A549 (cell line): ENCODE measurements at regions not wholly inside any gene's neighbourhood (a gene's known extent, or its start where the extent isn't known, plus 50 kb on each side); places are given as distances from the start of the nearest gene placed in this dataset.

ENCODE experiments used
- ATAC-seq, 2 experiments: fragments of 200-7000 bp in 1 of 2; fragments of >200 bp in 1 of 2; cut with Nextera tagmentation in 1 of 2; cut with Tn5 transposase in 1 of 2; 3 replicates each; pipeline versions ENCODE4 v1.8.0 to v1.9.1; 2018 to 2020; ENCODE audit warnings: mild to moderate bottlenecking in 1 of 2, moderate library complexity in 1 of 2
- CTCF ChIA-PET: fragments of 300-600 bp; sonication (Branson Sonifier 250); formaldehyde crosslinking; extraction: SDS; loops from one replicate; lab custom pipeline; 2021; ENCODE audit warnings: antibody characterized with exemption, inconsistent platforms; lab: Yijun Ruan, JAX
- POLR2A ChIA-PET: fragments of 350-600 bp; formaldehyde crosslinking; extraction: SDS; loops from one replicate; lab custom pipeline; 2021; ENCODE audit warnings: antibody characterized with exemption, inconsistent platforms; lab: Yijun Ruan, JAX
- DNase-seq, 2 experiments: peaks; one replicate each; pipeline versions ENCODE4 v3.0.0 to v3.0.0-alpha.2; 2011 to 2016; ENCODE audit warnings: low read depth in 1 of 2, low spot score in 1 of 2
- FAIRE-seq: peaks from 2 replicates; lab custom pipeline; 2011; peaks lifted over from hg19 to GRCh38; lab: Jason Lieb, UNC
- H3K27ac ChIP-seq, 2 experiments: fragments of >200 bp; sonication (Bioruptor Twin); formaldehyde crosslinking; 3 replicates each; pipeline ENCODE4 v1.5.1; 2016 to 2017
- H3K4me1 ChIP-seq: fragments of >200 bp; sonication (Bioruptor Twin); formaldehyde crosslinking; 3 replicates; pipeline ENCODE4 v1.6.1; 2016
- H3K4me2 ChIP-seq: fragments of >200 bp; sonication (Bioruptor Twin); formaldehyde crosslinking; 3 replicates; pipeline ENCODE4 v1.6.1; 2016
- H3K4me3 ChIP-seq: fragments of >200 bp; sonication (Bioruptor Twin); formaldehyde crosslinking; 3 replicates; pipeline ENCODE4 v1.5.1; 2016
- H3K9me3 ChIP-seq: fragments of >200 bp; sonication (Bioruptor Twin); formaldehyde crosslinking; 3 replicates; pipeline ENCODE4 v1.6.1; 2016
- BHLHE40 ChIP-seq: IDR thresholded peaks from 2 replicates; pipeline ENCODE4 v1.6.1; 2012; ENCODE audit warnings: low read depth, low read length, inconsistent platforms
- CEBPB ChIP-seq, 2 experiments: fragments of >200 bp in 1 of 2; sonication (Bioruptor Twin) in 1 of 2; formaldehyde crosslinking in 1 of 2; IDR thresholded peaks; 2 replicates each; pipeline ENCODE4 v1.6.1; 2012 to 2016
- FOSL2 ChIP-seq, 2 experiments: fragments of 450-650 bp in 1 of 2; fragments of >200 bp in 1 of 2; sonication (Bioruptor Twin) in 1 of 2; formaldehyde crosslinking; IDR thresholded peaks; 2 replicates each; pipeline versions ENCODE4 v1.5.0 to v1.6.1; 2016 to 2020; ENCODE audit warnings: mild to moderate bottlenecking in 1 of 2, moderate library complexity in 1 of 2
- GATA3 ChIP-seq: IDR thresholded peaks from 2 replicates; pipeline ENCODE4 v1.6.1; 2012; ENCODE audit warnings: borderline replicate concordance
- HOXB13 ChIP-seq: fragments of 250-450 bp; sonication (Bioruptor Pico); IDR thresholded peaks from 2 replicates; pipeline ENCODE4 v1.5.0; 2020; ENCODE audit warnings: low read depth, mild to moderate bottlenecking, moderate library complexity
- JUNB ChIP-seq: fragments of >200 bp; sonication (Bioruptor Twin); formaldehyde crosslinking; IDR thresholded peaks from 2 replicates; pipeline ENCODE4 v1.6.1; 2016
- MAFK ChIP-seq: fragments of 450-650 bp; IDR thresholded peaks from 2 replicates; pipeline ENCODE4 v1.6.1; 2014; ENCODE audit not compliant: partially characterized antibody
- PHF8 ChIP-seq: fragments of 200-600 bp; sonication (generic); IDR thresholded peaks from 2 replicates; pipeline ENCODE4 v1.6.1; 2016; ENCODE audit warnings: low read depth, mild to moderate bottlenecking, antibody characterized with exemption, moderate library complexity, borderline replicate concordance
- RFX5 ChIP-seq: fragments of 450-650 bp; IDR thresholded peaks from 2 replicates; pipeline ENCODE4 v1.7.1; 2014; ENCODE audit warnings: antibody characterized with exemption, mild to moderate bottlenecking, moderate library complexity
- RNF2 ChIP-seq: fragments of 200-600 bp; sonication (generic); IDR thresholded peaks from 2 replicates; pipeline ENCODE4 v1.6.1; 2016; ENCODE audit warnings: low read depth, mild to moderate bottlenecking, antibody characterized with exemption, moderate library complexity, borderline replicate concordance
- TFCP2L1 ChIP-seq: fragments of 250-450 bp; sonication (Bioruptor Pico); IDR thresholded peaks from 2 replicates; pipeline ENCODE4 v1.5.0; 2021; ENCODE audit warnings: mild to moderate bottlenecking
- ZC3H11A ChIP-seq: fragments of 450-650 bp; IDR thresholded peaks from 2 replicates; pipeline ENCODE4 v1.6.1; 2014; ENCODE audit warnings: antibody characterized with exemption, mild to moderate bottlenecking
- ZNF302 ChIP-seq: fragments of 250-450 bp; sonication (Bioruptor Pico); IDR thresholded peaks from 2 replicates; pipeline ENCODE4 v1.9.0; 2021; ENCODE audit warnings: inconsistent platforms, mild to moderate bottlenecking, moderate library complexity
- WGBS: methylation state at CpG from one replicate; pipeline ENCODE4 v1.1.6; 2017; ENCODE audit errors: missing lambda C conversion rate; 5-methylcytosine and 5-hydroxymethylcytosine counted together
- TF ChIP-seq, protein P1 (sequence below): IDR thresholded peaks from 2 replicates; pipeline ENCODE4 v1.6.1; 2012
- TF ChIP-seq, protein P2 (sequence below): fragments of >200 bp; sonication (Bioruptor Twin); formaldehyde crosslinking; IDR thresholded peaks from 3 replicates; pipeline ENCODE4 v1.6.1; 2016
- TF ChIP-seq, protein P3 (sequence below): fragments of 250-450 bp; sonication (Bioruptor Pico); IDR thresholded peaks from 2 replicates; pipeline ENCODE4 v1.5.0; 2020; ENCODE audit warnings: low read depth, mild to moderate bottlenecking, moderate library complexity
- TF ChIP-seq, protein P4 (sequence below): fragments of >200 bp; sonication (Bioruptor Twin); formaldehyde crosslinking; IDR thresholded peaks from 3 replicates; pipeline ENCODE4 v1.5.1; 2016
- TF ChIP-seq, protein P5 (sequence below): IDR thresholded peaks from 2 replicates; pipeline ENCODE4 v1.6.1; 2012
- TF ChIP-seq, protein P6 (sequence below): fragments of 200-600 bp; sonication (generic); IDR thresholded peaks from 2 replicates; pipeline ENCODE4 v1.6.1; 2016; ENCODE audit warnings: antibody characterized with exemption, mild to moderate bottlenecking, moderate library complexity

DNA sequence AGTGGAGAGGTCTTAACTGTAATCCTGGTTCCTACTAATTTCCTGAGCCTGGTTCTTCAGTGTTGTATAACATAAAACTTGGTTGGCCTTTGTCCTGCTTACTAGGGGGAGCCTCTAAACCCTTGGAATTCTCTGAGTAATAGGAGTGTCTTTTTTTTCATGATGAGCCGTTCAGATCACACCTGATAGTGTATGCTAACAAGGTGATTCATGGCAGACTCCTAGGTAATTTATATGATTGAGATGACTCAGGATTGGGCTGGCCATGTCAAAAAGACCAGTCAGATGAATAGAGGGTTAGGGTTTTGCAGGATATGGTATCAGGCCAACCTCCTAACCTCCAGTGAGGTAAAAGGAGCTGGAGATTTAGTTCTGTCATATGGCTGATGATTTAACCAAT, 135.8 kb upstream of the KLF12 start (continued):
- TF ChIP-seq, protein P1, sequence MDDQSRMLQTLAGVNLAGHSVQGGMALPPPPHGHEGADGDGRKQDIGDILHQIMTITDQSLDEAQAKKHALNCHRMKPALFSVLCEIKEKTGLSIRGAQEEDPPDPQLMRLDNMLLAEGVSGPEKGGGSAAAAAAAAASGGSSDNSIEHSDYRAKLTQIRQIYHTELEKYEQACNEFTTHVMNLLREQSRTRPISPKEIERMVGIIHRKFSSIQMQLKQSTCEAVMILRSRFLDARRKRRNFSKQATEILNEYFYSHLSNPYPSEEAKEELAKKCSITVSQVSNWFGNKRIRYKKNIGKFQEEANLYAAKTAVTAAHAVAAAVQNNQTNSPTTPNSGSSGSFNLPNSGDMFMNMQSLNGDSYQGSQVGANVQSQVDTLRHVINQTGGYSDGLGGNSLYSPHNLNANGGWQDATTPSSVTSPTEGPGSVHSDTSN = no peak

DNA sequence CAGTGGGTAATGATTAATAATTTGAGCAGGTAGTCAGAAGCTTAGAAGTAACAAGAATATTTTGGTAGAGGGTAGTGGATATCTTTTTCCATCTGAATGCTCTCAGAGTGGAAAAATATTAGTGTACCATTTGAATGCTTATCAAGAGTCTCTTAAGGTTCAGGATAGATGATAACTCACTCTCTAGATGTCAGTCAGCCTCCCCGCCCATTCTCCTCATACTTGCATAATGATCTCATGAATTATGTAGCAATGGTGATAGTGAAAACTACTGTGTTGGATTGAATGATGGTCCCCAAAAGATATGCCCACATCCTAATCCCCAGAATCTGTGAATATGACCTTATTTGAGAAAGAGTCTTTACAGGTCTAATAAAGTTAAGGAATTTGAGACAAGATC, 132.7 kb upstream of the KLF12 start:
- Histone ChIP-seq H3K4me2 (no peak overlapping the region), H3K27ac (no peak overlapping the region), H3K4me3 (no peak overlapping the region), H3K9me3 (peaks cover 8% of the 10 kb centered on the region; the same call in 2 of the 3 replicates), H3K4me1 (no peaks in the 10 kb centered on the region)
- ChIA-PET POLR2A (no interaction called here), CTCF (interaction anchor here (1.8 kb wide), 1 partner anchor 20 kb away, joined by 6 read pairs; no protein-coding TSS in a partner anchor)
- no peak for DNase-seq
- no peak for FAIRE-seq
- 24% methylated on average over 1 of the region's 1 CpG for WGBS
- ATAC-seq = no peak
- TF ChIP-seq ZNF302 (CRISPR knock-in tag) (no peak), ZC3H11A (no peak), FOSL2 (IDR thresholded peaks at IDR 0.05) (no peak), FOSL2 (CRISPR knock-in tag; IDR thresholded peaks at IDR 0.05) (no peak), RNF2 (no peak), CEBPB (IDR thresholded peaks at IDR 0.05) (no peak), TFCP2L1 (CRISPR knock-in tag) (no peak), RFX5 (no peak), BHLHE40 (no peak), JUNB (no peak), PHF8 (no peak), GATA3 (no peak), HOXB13 (CRISPR knock-in tag) (no peak), MAFK (no peak)
- TF ChIP-seq, protein P2, sequence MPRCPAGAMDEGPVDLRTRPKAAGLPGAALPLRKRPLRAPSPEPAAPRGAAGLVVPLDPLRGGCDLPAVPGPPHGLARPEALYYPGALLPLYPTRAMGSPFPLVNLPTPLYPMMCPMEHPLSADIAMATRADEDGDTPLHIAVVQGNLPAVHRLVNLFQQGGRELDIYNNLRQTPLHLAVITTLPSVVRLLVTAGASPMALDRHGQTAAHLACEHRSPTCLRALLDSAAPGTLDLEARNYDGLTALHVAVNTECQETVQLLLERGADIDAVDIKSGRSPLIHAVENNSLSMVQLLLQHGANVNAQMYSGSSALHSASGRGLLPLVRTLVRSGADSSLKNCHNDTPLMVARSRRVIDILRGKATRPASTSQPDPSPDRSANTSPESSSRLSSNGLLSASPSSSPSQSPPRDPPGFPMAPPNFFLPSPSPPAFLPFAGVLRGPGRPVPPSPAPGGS = no peak
- TF ChIP-seq, protein P3, sequence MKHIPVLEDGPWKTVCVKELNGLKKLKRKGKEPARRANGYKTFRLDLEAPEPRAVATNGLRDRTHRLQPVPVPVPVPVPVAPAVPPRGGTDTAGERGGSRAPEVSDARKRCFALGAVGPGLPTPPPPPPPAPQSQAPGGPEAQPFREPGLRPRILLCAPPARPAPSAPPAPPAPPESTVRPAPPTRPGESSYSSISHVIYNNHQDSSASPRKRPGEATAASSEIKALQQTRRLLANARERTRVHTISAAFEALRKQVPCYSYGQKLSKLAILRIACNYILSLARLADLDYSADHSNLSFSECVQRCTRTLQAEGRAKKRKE (CRISPR knock-in tag) = no peak
- TF ChIP-seq, protein P4, sequence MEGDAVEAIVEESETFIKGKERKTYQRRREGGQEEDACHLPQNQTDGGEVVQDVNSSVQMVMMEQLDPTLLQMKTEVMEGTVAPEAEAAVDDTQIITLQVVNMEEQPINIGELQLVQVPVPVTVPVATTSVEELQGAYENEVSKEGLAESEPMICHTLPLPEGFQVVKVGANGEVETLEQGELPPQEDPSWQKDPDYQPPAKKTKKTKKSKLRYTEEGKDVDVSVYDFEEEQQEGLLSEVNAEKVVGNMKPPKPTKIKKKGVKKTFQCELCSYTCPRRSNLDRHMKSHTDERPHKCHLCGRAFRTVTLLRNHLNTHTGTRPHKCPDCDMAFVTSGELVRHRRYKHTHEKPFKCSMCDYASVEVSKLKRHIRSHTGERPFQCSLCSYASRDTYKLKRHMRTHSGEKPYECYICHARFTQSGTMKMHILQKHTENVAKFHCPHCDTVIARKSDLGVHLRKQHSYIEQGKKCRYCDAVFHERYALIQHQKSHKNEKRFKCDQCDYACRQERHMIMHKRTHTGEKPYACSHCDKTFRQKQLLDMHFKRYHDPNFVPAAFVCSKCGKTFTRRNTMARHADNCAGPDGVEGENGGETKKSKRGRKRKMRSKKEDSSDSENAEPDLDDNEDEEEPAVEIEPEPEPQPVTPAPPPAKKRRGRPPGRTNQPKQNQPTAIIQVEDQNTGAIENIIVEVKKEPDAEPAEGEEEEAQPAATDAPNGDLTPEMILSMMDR = no peak
- TF ChIP-seq, protein P5, sequence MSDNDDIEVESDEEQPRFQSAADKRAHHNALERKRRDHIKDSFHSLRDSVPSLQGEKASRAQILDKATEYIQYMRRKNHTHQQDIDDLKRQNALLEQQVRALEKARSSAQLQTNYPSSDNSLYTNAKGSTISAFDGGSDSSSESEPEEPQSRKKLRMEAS = no peak
- TF ChIP-seq, protein P6, sequence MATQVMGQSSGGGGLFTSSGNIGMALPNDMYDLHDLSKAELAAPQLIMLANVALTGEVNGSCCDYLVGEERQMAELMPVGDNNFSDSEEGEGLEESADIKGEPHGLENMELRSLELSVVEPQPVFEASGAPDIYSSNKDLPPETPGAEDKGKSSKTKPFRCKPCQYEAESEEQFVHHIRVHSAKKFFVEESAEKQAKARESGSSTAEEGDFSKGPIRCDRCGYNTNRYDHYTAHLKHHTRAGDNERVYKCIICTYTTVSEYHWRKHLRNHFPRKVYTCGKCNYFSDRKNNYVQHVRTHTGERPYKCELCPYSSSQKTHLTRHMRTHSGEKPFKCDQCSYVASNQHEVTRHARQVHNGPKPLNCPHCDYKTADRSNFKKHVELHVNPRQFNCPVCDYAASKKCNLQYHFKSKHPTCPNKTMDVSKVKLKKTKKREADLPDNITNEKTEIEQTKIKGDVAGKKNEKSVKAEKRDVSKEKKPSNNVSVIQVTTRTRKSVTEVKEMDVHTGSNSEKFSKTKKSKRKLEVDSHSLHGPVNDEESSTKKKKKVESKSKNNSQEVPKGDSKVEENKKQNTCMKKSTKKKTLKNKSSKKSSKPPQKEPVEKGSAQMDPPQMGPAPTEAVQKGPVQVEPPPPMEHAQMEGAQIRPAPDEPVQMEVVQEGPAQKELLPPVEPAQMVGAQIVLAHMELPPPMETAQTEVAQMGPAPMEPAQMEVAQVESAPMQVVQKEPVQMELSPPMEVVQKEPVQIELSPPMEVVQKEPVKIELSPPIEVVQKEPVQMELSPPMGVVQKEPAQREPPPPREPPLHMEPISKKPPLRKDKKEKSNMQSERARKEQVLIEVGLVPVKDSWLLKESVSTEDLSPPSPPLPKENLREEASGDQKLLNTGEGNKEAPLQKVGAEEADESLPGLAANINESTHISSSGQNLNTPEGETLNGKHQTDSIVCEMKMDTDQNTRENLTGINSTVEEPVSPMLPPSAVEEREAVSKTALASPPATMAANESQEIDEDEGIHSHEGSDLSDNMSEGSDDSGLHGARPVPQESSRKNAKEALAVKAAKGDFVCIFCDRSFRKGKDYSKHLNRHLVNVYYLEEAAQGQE = no peak
